Right lobe of liver (tissue), 4 donors: ENCODE measurements at regions not wholly inside any gene's neighbourhood (a gene's known extent, or its start where the extent isn't known, plus 50 kb on each side); places are given as distances from the start of the nearest gene placed in this dataset.

Experiments
- POLR2A ChIP-seq: fragments of 450-650 bp; IDR thresholded peaks from one replicate; pipeline ENCODE4 v1.6.1; 2017; ENCODE audit warnings: antibody characterized with exemption, mild to moderate bottlenecking
- TF ChIP-seq, protein P1 (sequence below), 4 donors: fragments of 200-600 bp in 3 of 4; fragments of 450-650 bp in 1 of 4; IDR thresholded peaks; one replicate each; pipeline versions ENCODE4 v1.5.1 to v1.8.0; 2016 to 2022; ENCODE audit warnings: antibody characterized with exemption in 4 of 4, mild to moderate bottlenecking in 2 of 4
- donor health status: DM: no; HTN: no; CAD: no.
- donor health status: DM: no; HTN: no; CAD: no.
- donor health status: DM: no; HTN: yes; CAD: no.

DNA sequence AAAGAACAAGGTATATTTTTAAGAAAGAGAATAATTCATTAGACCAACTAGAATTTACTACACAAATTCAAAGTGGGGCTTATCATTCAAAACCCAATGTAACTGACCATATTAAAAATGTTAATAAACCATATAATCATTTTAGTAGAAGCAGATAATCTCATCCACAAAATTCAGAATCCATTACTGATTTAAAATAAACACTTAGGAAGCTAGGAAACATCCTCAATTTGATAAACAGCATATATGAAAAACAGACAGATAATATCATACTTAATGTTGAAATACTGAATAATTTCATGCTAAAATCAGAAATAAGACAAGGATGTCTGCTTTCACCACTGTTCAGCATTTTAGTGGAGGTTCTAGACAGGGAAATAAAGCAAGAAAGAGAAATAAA lies 902.8 kb upstream of the PHF14 start:
- TF ChIP-seq, protein P1, sequence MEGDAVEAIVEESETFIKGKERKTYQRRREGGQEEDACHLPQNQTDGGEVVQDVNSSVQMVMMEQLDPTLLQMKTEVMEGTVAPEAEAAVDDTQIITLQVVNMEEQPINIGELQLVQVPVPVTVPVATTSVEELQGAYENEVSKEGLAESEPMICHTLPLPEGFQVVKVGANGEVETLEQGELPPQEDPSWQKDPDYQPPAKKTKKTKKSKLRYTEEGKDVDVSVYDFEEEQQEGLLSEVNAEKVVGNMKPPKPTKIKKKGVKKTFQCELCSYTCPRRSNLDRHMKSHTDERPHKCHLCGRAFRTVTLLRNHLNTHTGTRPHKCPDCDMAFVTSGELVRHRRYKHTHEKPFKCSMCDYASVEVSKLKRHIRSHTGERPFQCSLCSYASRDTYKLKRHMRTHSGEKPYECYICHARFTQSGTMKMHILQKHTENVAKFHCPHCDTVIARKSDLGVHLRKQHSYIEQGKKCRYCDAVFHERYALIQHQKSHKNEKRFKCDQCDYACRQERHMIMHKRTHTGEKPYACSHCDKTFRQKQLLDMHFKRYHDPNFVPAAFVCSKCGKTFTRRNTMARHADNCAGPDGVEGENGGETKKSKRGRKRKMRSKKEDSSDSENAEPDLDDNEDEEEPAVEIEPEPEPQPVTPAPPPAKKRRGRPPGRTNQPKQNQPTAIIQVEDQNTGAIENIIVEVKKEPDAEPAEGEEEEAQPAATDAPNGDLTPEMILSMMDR (IDR thresholded peaks at IDR 0.05) = no peak
- no peak for TF ChIP-seq POLR2A
